SK-N-MC (cell line): ENCODE measurements at regions not wholly inside any gene's neighbourhood (a gene's known extent, or its start where the extent isn't known, plus 50 kb on each side); places are given as distances from the start of the nearest gene placed in this dataset.

ENCODE experiments used
- EZH2 ChIP-seq: fragments of 200-600 bp; sonication (generic); IDR thresholded peaks from one replicate; pipeline ENCODE4 v1.6.1; 2017; ENCODE audit warnings: antibody characterized with exemption
- POLR2AphosphoS5 ChIP-seq: IDR thresholded peaks from 2 replicates; pipeline ENCODE4 v1.6.1; 2012; ENCODE audit warnings: mild to moderate bottlenecking, low read depth, low read length, borderline replicate concordance

GRCh38 chr18:37712776-37713175 lies 147.2 kb upstream of the CELF4 start:
- TF ChIP-seq EZH2 = no peak
- no peak for TF ChIP-seq POLR2AphosphoS5
